ENCODE measurements at regions not wholly inside any gene's neighbourhood (a gene's known extent, or its start where the extent isn't known, plus 50 kb on each side); places are given as distances from the start of the nearest gene placed in this dataset.

DNA sequence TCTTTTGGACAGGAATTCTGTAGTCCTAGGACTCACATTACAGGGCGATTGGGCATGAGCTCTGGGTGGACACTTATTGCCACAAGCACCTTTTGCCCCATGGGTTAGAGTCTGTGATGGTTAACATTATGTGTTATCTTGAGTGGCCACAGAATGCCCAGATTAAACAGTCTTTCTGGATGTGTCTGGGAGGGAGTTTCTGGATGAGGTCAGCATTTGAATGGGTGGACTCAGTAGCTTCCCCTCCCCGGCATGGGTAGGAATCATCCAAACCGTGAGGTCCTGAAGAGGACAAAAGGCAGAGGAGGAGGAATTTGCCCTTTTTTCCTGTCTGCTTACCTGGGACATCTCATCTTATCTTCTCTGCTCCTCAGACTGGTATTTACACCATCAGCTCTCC, 85.6 kb downstream of the BMP4 start:
- Histone ChIP-seq H3K27ac (no peak overlapping the region), H3K9me2 (ENCODE audit: insufficient read depth) (no peaks in the 10 kb centered on the region), H3K27me3 (ENCODE audit: insufficient read depth, low read depth) (no peaks in the 10 kb centered on the region), H3K36me3 (ENCODE audit: low read depth) (no peaks in the 10 kb centered on the region), H2AFZ (no peak overlapping the region), H3K4me2 (no peak overlapping the region), H4K20me1 (ENCODE audit: insufficient read depth) (no peaks in the 10 kb centered on the region), H3F3A (ENCODE audit: insufficient read depth, low read depth) (no peaks in the 10 kb centered on the region), H3K79me2 (ENCODE audit: low read depth) (no peaks in the 10 kb centered on the region), H3K4me1 (replicated peaks; ENCODE audit: insufficient read depth) (no peaks in the 10 kb centered on the region), H3K9me3 (ENCODE audit: insufficient read depth, low read depth) (no peaks in the 10 kb centered on the region; the same call in 1 of the 2 replicates), H3K4me3 (no peak overlapping the region)
- intact Hi-C loops (cut with micrococcal nuclease; ENCODE audit: unreplicated experiment), result no loop called here
- no TSS peak for BruUV-seq (replicated peaks)
- TF ChIP-seq, protein P1, sequence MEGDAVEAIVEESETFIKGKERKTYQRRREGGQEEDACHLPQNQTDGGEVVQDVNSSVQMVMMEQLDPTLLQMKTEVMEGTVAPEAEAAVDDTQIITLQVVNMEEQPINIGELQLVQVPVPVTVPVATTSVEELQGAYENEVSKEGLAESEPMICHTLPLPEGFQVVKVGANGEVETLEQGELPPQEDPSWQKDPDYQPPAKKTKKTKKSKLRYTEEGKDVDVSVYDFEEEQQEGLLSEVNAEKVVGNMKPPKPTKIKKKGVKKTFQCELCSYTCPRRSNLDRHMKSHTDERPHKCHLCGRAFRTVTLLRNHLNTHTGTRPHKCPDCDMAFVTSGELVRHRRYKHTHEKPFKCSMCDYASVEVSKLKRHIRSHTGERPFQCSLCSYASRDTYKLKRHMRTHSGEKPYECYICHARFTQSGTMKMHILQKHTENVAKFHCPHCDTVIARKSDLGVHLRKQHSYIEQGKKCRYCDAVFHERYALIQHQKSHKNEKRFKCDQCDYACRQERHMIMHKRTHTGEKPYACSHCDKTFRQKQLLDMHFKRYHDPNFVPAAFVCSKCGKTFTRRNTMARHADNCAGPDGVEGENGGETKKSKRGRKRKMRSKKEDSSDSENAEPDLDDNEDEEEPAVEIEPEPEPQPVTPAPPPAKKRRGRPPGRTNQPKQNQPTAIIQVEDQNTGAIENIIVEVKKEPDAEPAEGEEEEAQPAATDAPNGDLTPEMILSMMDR (conservative IDR thresholded peaks at IDR 0.05), result no peak
- TF ChIP-seq EZH2 (IDR thresholded peaks at IDR 0.05; ENCODE audit: low read depth), result no peak
- CTCF ChIA-PET, result interaction anchor here (0.6 kb wide), 1 partner anchor 451 kb away, joined by 3 read pairs; no protein-coding TSS in a partner anchor
- POLR2A ChIA-PET (ENCODE audit: unreplicated experiment), result no interaction called here
- DNase-seq, result no peak

DNA sequence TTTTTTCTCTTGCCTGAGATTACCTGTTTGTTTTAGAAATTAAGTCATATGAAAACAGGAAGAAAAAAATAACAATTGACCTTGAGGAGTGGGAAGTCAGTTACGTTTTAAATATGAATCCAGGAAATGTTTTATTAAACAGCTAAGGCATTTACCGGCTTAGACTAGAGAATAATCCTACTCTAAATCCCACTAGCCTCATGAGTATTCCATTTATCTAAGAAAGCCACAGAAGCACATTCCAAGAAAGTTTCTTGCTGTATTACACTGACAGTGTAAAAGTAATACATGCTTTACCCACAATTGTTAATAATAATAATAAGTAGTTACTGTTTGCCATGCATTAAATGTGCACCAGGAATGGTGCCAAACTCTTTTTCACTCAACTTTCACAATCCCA, 90.9 kb downstream of the BMP4 start:
- Histone ChIP-seq H3K4me3 (no peak overlapping the region), H4K20me1 (ENCODE audit: insufficient read depth) (no peaks in the 10 kb centered on the region), H3K27me3 (ENCODE audit: insufficient read depth, low read depth) (no peaks in the 10 kb centered on the region), H3K36me3 (ENCODE audit: low read depth) (no peaks in the 10 kb centered on the region), H2AFZ (no peak overlapping the region), H3K27ac (no peak overlapping the region), H3F3A (ENCODE audit: insufficient read depth, low read depth) (no peaks in the 10 kb centered on the region), H3K4me1 (replicated peaks; ENCODE audit: insufficient read depth) (no peaks in the 10 kb centered on the region), H3K9me2 (ENCODE audit: insufficient read depth) (no peaks in the 10 kb centered on the region), H3K4me2 (no peak overlapping the region), H3K79me2 (ENCODE audit: low read depth) (no peaks in the 10 kb centered on the region), H3K9me3 (ENCODE audit: insufficient read depth, low read depth) (no peaks in the 10 kb centered on the region; the same call in 1 of the 2 replicates)
- POLR2A ChIA-PET (ENCODE audit: unreplicated experiment), result interaction anchor here (0.7 kb wide), 1 partner anchor 148 kb away, joined by 4 read pairs; no protein-coding TSS in a partner anchor
- TF ChIP-seq EZH2 (IDR thresholded peaks at IDR 0.05; ENCODE audit: low read depth), result no peak
- TF ChIP-seq, protein P1 (conservative IDR thresholded peaks at IDR 0.05), result no peak
- intact Hi-C loops (cut with micrococcal nuclease; ENCODE audit: unreplicated experiment), result no loop called here
- DNase-seq, result no peak
- CTCF ChIA-PET, result interaction anchor here (0.6 kb wide), 1 partner anchor 40 kb away, joined by 3 read pairs; no protein-coding TSS in a partner anchor
- no TSS peak for BruUV-seq (replicated peaks)

DNA sequence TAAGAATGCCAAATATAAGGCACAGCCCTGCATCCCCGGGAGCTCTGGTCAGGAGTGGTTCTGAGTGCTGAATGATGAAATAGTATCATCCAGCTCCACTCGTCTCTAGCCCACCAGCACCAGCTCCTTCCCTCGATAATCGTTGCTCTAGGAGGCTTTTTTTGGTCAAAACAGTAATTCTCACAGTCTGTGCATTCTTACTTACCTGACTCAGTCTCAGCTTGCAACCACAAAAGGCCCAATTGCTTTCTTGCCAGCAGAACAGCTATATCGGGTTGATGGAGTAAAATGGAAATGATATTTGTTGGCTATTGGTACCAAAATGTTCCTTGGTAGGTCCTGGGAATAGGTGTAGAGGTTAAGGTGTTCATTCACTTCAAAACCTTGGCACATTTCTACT, 94.8 kb downstream of the BMP4 start:
- H3K27ac ChIP-seq, result no peak overlapping the region
- ChIA-PET POLR2A (ENCODE audit: unreplicated experiment) (no interaction called here), CTCF (no interaction called here)
- H3K9me3 ChIP-seq (ENCODE audit: insufficient read depth, low read depth), result peaks cover 3% of the 10 kb centered on the region; the same call in 1 of the 2 replicates
- TF ChIP-seq, protein P1 (conservative IDR thresholded peaks at IDR 0.05), result no peak
- no peak for TF ChIP-seq EZH2 (IDR thresholded peaks at IDR 0.05; ENCODE audit: low read depth)
- H4K20me1 ChIP-seq (ENCODE audit: insufficient read depth), result no peaks in the 10 kb centered on the region
- no peak for DNase-seq
- H3F3A ChIP-seq (ENCODE audit: insufficient read depth, low read depth), result no peaks in the 10 kb centered on the region
- intact Hi-C loops (cut with micrococcal nuclease; ENCODE audit: unreplicated experiment), result no loop called here
- no peaks in the 10 kb centered on the region for H3K27me3 ChIP-seq (ENCODE audit: insufficient read depth, low read depth)
- no peaks in the 10 kb centered on the region for H3K36me3 ChIP-seq (ENCODE audit: low read depth)
- no peaks in the 10 kb centered on the region for H3K79me2 ChIP-seq (ENCODE audit: low read depth)
- H3K9me2 ChIP-seq (ENCODE audit: insufficient read depth), result no peaks in the 10 kb centered on the region
- H3K4me2 ChIP-seq, result no peak overlapping the region
- BruUV-seq (replicated peaks), result no TSS peak
- no peaks in the 10 kb centered on the region for H3K4me1 ChIP-seq (replicated peaks; ENCODE audit: insufficient read depth)
- no peak overlapping the region for H3K4me3 ChIP-seq
- H2AFZ ChIP-seq, result no peak overlapping the region
